Chondrocyte (in vitro differentiated cells): ENCODE measurements at regions not wholly inside any gene's neighbourhood (a gene's known extent, or its start where the extent isn't known, plus 50 kb on each side); places are given as distances from the start of the nearest gene placed in this dataset.

Experiments
- DNase-seq: peaks from one replicate; pipeline ENCODE4 v3.0.0; 2021; ENCODE audit warnings: mixed read lengths, low spot score
- H3K27ac Mint-ChIP-seq: one replicate; pipeline ENCODE4 v1.8.0; 2021; ENCODE audit warnings: mild to moderate bottlenecking, moderate library complexity, mixed read lengths; ENCODE audit not compliant: unreplicated experiment
- H3K27me3 Mint-ChIP-seq: 2 replicates; pipeline ENCODE4 v1.8.0; 2021; ENCODE audit warnings: low read depth, mixed read lengths
- H3K36me3 Mint-ChIP-seq: 2 replicates; pipeline ENCODE4 v1.8.0; 2021; ENCODE audit warnings: low read depth, mixed read lengths
- H3K4me1 Mint-ChIP-seq: 2 replicates; pipeline ENCODE4 v1.8.0; 2021; ENCODE audit warnings: low read depth, mild to moderate bottlenecking, mixed read lengths
- H3K4me3 Mint-ChIP-seq: one replicate; pipeline ENCODE4 v1.8.0; 2021; ENCODE audit warnings: mild to moderate bottlenecking, moderate library complexity, mixed read lengths; ENCODE audit not compliant: unreplicated experiment
- H3K9me3 Mint-ChIP-seq: 2 replicates; pipeline ENCODE4 v1.8.0; 2021; ENCODE audit warnings: low read depth, mixed read lengths
- CTCF ChIP-seq: fragments of 200-600 bp; sonication (generic); IDR thresholded peaks from 2 replicates; pipeline ENCODE4 v1.5.0; 2021; ENCODE audit warnings: antibody characterized with exemption, mild to moderate bottlenecking, moderate library complexity

GRCh38 chr5:60334281-60334713, 365.7 kb downstream of the DEPDC1B start:
- Mint-ChIP-seq H3K27ac (no peak overlapping the region), H3K36me3 (no peaks in the 10 kb centered on the region), H3K27me3 (no peaks in the 10 kb centered on the region), H3K9me3 (no peaks in the 10 kb centered on the region), H3K4me3 (no peak overlapping the region), H3K4me1 (peaks cover 24% of the 10 kb centered on the region)
- DNase-seq = no peak
- TF ChIP-seq CTCF = no peak

GRCh38 chr5:60333005-60333571, 366.9 kb downstream of the DEPDC1B start:
- DNase-seq = no peak
- H3K27me3 Mint-ChIP-seq = no peaks in the 10 kb centered on the region
- no peak overlapping the region for H3K4me3 Mint-ChIP-seq
- peaks cover 3% of the 10 kb centered on the region for H3K9me3 Mint-ChIP-seq
- TF ChIP-seq CTCF = no peak
- no peaks in the 10 kb centered on the region for H3K36me3 Mint-ChIP-seq
- peaks cover 24% of the 10 kb centered on the region for H3K4me1 Mint-ChIP-seq
- no peak overlapping the region for H3K27ac Mint-ChIP-seq

- Mint-ChIP-seq H3K36me3 (no peaks in the 10 kb centered on the region), H3K4me3 (no peak overlapping the region), H3K27ac (no peak overlapping the region), H3K4me1 (peaks cover 24% of the 10 kb centered on the region), H3K27me3 (no peaks in the 10 kb centered on the region), H3K9me3 (peaks cover 5% of the 10 kb centered on the region)
- TF ChIP-seq CTCF = no peak
- DNase-seq = no peak
Measured at GRCh38 chr5:60332244-60333004, 367.5 kb downstream of the DEPDC1B start.

GRCh38 chr5:60330236-60330635, 369.7 kb downstream of the DEPDC1B start:
- DNase-seq = no peak
- H3K4me3 Mint-ChIP-seq = no peak overlapping the region
- TF ChIP-seq CTCF = no peak
- no peaks in the 10 kb centered on the region for H3K27me3 Mint-ChIP-seq
- H3K36me3 Mint-ChIP-seq = peaks cover 2% of the 10 kb centered on the region
- H3K9me3 Mint-ChIP-seq = peaks cover 7% of the 10 kb centered on the region
- H3K27ac Mint-ChIP-seq = no peak overlapping the region
- peaks cover 29% of the 10 kb centered on the region for H3K4me1 Mint-ChIP-seq

GRCh38 chr5:60325870-60326269, 374.1 kb downstream of the DEPDC1B start:
- H3K27ac Mint-ChIP-seq = no peak overlapping the region
- DNase-seq = no peak
- H3K27me3 Mint-ChIP-seq = no peaks in the 10 kb centered on the region
- H3K4me1 Mint-ChIP-seq = peaks cover 12% of the 10 kb centered on the region
- H3K9me3 Mint-ChIP-seq = peaks cover 25% of the 10 kb centered on the region
- H3K4me3 Mint-ChIP-seq = no peak overlapping the region
- H3K36me3 Mint-ChIP-seq = peaks cover 12% of the 10 kb centered on the region
- TF ChIP-seq CTCF = no peak
